Calu3 (cell line): ENCODE measurements at regions not wholly inside any gene's neighbourhood (a gene's known extent, or its start where the extent isn't known, plus 50 kb on each side); places are given as distances from the start of the nearest gene placed in this dataset.

Experiments
- BruUV-seq: library from RNA; stranded (reverse); fragments of 400-500 nt; replicated peaks from 2 replicates; lab custom pipeline; 2021; lab: Mats Ljungman, UMichigan
- CTCF ChIA-PET: fragments of 300-600 bp; sonication (Branson Sonifier 250); formaldehyde crosslinking; loops from one replicate; lab custom pipeline; 2022; ENCODE audit warnings: antibody characterized with exemption; lab: Charles Lee
- DNase-seq: peaks from one replicate; pipeline ENCODE4 v3.0.0; 2022
- H3K27ac Mint-ChIP-seq: one replicate; pipeline ENCODE4 v1.8.0; 2022; ENCODE audit warnings: mixed read lengths; ENCODE audit not compliant: unreplicated experiment
- H3K27me3 Mint-ChIP-seq: one replicate; pipeline ENCODE4 v1.8.0; 2022; ENCODE audit warnings: mixed read lengths; ENCODE audit not compliant: unreplicated experiment
- H3K36me3 Mint-ChIP-seq: one replicate; pipeline ENCODE4 v1.8.0; 2022; ENCODE audit warnings: mild to moderate bottlenecking, moderate library complexity, mixed read lengths; ENCODE audit not compliant: insufficient read depth, unreplicated experiment
- H3K4me1 Mint-ChIP-seq: one replicate; pipeline ENCODE4 v1.8.0; 2022; ENCODE audit warnings: mild to moderate bottlenecking, low read depth, mixed read lengths; ENCODE audit not compliant: unreplicated experiment
- H3K4me3 Mint-ChIP-seq: one replicate; pipeline ENCODE4 v1.8.0; 2022; ENCODE audit warnings: mild to moderate bottlenecking, low read depth, moderate library complexity, mixed read lengths; ENCODE audit not compliant: unreplicated experiment
- H3K9me3 Mint-ChIP-seq: one replicate; pipeline ENCODE4 v1.8.0; 2022; ENCODE audit warnings: low read depth, mixed read lengths; ENCODE audit not compliant: unreplicated experiment
- intact Hi-C: fragments of 100-400 bp; cut with micrococcal nuclease; formaldehyde crosslinking; loops from one replicate; pipeline ENCODE4 v1.10.0; 2022; ENCODE audit not compliant: unreplicated experiment
- TF ChIP-seq, protein P1 (sequence below): fragments of 200-600 bp; IDR thresholded peaks from one replicate; pipeline ENCODE4 v1.8.0; 2022; ENCODE audit warnings: antibody characterized with exemption; ENCODE audit not compliant: unreplicated experiment

DNA sequence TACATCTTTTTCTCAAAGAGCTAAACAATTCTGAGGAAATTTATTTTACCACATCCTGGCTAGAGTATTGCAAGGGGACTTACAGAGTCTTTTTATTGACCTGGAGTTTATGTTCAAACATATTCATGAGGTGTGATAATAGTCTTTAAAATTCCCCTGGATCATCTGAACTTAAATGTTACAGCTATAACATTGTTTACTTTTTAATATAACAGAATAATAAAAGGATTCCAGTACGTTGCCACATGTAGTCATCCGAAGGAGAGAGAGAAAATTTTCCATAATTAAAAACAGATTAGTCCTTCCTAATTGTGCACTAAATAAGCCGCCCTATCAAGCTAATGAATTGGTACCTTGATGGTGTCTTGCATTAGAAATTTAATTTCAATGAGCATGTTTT lies 765.4 kb upstream of the MAP3K7 start:
- Mint-ChIP-seq H3K27me3 (no peaks in the 10 kb centered on the region), H3K36me3 (no peaks in the 10 kb centered on the region), H3K4me3 (no peak overlapping the region), H3K9me3 (peaks cover 3% of the 10 kb centered on the region), H3K27ac (no peak overlapping the region), H3K4me1 (no peaks in the 10 kb centered on the region)
- CTCF ChIA-PET, result no interaction called here
- intact Hi-C loops, result no loop called here
- no TSS peak for BruUV-seq
- no peak for DNase-seq
- TF ChIP-seq, protein P1, sequence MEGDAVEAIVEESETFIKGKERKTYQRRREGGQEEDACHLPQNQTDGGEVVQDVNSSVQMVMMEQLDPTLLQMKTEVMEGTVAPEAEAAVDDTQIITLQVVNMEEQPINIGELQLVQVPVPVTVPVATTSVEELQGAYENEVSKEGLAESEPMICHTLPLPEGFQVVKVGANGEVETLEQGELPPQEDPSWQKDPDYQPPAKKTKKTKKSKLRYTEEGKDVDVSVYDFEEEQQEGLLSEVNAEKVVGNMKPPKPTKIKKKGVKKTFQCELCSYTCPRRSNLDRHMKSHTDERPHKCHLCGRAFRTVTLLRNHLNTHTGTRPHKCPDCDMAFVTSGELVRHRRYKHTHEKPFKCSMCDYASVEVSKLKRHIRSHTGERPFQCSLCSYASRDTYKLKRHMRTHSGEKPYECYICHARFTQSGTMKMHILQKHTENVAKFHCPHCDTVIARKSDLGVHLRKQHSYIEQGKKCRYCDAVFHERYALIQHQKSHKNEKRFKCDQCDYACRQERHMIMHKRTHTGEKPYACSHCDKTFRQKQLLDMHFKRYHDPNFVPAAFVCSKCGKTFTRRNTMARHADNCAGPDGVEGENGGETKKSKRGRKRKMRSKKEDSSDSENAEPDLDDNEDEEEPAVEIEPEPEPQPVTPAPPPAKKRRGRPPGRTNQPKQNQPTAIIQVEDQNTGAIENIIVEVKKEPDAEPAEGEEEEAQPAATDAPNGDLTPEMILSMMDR, result no peak

DNA sequence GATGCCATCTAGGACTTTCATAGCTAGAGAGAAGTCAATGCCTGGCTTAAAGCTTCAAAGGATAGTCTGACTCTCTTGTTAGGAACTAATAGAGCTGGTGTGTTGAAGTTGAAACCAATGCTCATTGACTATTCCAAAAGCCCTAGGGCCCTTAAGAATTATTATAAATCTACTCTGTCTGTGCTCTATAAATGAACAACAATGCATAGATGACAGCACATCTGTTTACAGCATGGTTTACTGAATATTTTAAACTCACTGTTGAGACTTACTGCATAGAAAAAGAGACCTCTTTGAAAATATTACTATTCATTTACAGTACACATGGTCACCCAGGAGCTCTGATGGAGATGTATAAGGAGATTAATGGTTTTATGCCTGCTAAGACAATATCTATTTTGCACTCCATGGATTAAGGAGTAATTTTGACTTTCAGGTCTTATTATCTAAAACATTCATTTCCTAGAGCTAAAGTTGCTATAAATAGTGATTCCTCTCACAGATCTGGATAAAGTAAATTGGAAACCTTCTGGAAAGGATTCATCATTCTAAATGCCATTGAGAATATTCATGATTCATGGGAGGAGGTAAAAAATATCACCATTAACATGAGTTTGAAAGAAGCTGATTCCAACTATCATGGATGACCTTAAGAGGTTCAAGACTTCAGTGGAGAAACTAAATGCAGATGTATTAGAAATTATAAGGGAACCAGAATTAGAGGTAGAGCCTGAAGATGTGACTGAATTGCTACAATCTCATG lies 763.5 kb upstream of the MAP3K7 start:
- TF ChIP-seq, protein P1, result no peak
- DNase-seq, result no peak
- Mint-ChIP-seq H3K4me1 (no peaks in the 10 kb centered on the region), H3K36me3 (no peaks in the 10 kb centered on the region), H3K9me3 (peaks cover 3% of the 10 kb centered on the region), H3K27me3 (no peaks in the 10 kb centered on the region), H3K27ac (no peak overlapping the region), H3K4me3 (no peak overlapping the region)
- intact Hi-C loops, result no loop called here
- CTCF ChIA-PET, result interaction anchor here (0.5 kb wide), 1 partner anchor 556 kb away, joined by 3 read pairs; no protein-coding TSS in a partner anchor
- no TSS peak for BruUV-seq

DNA sequence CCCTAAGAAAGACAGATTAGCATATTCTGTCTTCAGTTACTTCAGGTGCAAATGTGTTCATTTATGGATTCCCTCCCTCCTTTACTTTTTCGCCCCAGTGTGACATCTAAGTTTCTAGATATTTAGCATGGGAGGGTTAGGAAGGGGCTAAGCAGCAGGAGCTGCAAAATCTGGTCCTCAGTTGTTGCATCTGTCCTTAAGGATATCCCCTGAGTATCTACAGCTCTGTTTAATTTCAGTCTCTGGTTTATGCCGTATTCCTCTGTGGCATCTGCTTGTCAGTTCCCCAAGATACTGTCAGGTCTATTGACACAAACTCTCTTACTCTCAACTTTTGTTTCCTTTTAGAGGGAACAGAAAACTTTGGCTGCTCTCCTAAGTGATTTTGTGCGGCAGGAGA lies 754.6 kb upstream of the MAP3K7 start:
- TF ChIP-seq, protein P1, result no peak
- H3K9me3 Mint-ChIP-seq, result peaks cover 4% of the 10 kb centered on the region
- CTCF ChIA-PET, result no interaction called here
- H3K4me3 Mint-ChIP-seq, result no peak overlapping the region
- H3K4me1 Mint-ChIP-seq, result no peaks in the 10 kb centered on the region
- DNase-seq, result no peak
- no peaks in the 10 kb centered on the region for H3K36me3 Mint-ChIP-seq
- intact Hi-C loops, result no loop called here
- no TSS peak for BruUV-seq
- H3K27me3 Mint-ChIP-seq, result no peaks in the 10 kb centered on the region
- H3K27ac Mint-ChIP-seq, result no peak overlapping the region

DNA sequence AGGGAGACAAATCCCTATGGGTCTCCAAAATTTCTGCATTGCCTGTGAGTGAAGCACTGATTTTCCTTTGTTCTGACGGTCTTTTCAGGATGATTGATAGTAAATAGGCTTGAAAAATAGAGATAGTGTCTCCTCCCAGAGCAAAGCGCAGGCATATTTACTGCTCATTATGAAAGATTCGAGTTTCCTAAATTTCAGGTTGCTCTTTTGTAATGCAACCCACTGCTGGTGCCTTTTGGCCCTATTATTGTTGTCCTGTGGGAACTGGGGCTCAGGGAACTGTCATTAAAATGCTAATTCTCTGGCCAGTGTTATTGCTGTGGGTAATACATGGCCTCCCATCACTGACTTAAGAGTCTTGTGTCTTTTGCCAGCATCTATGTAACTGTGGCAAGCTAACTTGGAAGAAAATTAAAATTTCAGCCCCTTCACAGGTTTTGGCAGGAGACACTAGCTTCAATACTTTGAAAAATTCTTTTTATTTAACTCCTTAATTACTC lies 754.1 kb upstream of the MAP3K7 start:
- Mint-ChIP-seq H3K27ac (no peak overlapping the region), H3K27me3 (no peaks in the 10 kb centered on the region)
- CTCF ChIA-PET, result no interaction called here

More for the DNA sequence above, 754.1 kb upstream of the MAP3K7 start:
- Mint-ChIP-seq H3K36me3 (no peaks in the 10 kb centered on the region), H3K4me3 (no peak overlapping the region), H3K4me1 (no peaks in the 10 kb centered on the region), H3K9me3 (peaks cover 4% of the 10 kb centered on the region)
- intact Hi-C loops, result no loop called here
- no TSS peak for BruUV-seq
- TF ChIP-seq, protein P1, result no peak
- DNase-seq, result no peak
